ENCODE measurements at regions not wholly inside any gene's neighbourhood (a gene's known extent, or its start where the extent isn't known, plus 50 kb on each side); places are given as distances from the start of the nearest gene placed in this dataset.
A peak's percentile ranks its signal among the peaks of the same experiment; 100 is the strongest.
"Not testable (repeated sequence)": the region's sequence is repeated elsewhere in the genome, so short reads cannot be mapped to it uniquely, and the experiment has no call there.

GRCh38 chr6:126672649-126673048 is 332.7 kb downstream of the CENPW start:
- RAD21 ChIA-PET (ENCODE audit: unreplicated experiment) = no interaction called here
- BruUV-seq (replicated peaks) = no TSS peak

GRCh38 chr6:126673749-126674148 is 333.8 kb downstream of the CENPW start:
- ATAC-seq; H3K9ac ChIP-seq (ENCODE audit: control insufficient read depth, insufficient read depth, low read length); FAIRE-seq; H3K4me2 ChIP-seq (ENCODE audit: control insufficient read depth, insufficient read depth); DNase-seq (ENCODE audit: low read depth, low spot score); H3K4me1 ChIP-seq (ENCODE audit: control insufficient read depth, insufficient read depth, low read length); H3K27me3 ChIP-seq (replicated peaks in 1 of 2; ENCODE audit: control insufficient read depth in 2 of 2, insufficient read depth in 2 of 2, low read length in 1 of 2); H3K4me3 ChIP-seq; POLR2A ChIA-PET; H3K9me3 ChIP-seq (replicated peaks; ENCODE audit: control insufficient read depth, insufficient read depth, low read length); H3K36me3 ChIP-seq (ENCODE audit: control insufficient read depth in 2 of 2, insufficient read depth in 2 of 2, low read length in 1 of 2); H3K27ac ChIP-seq (ENCODE audit: control insufficient read depth, insufficient read depth); H3K79me2 ChIP-seq (ENCODE audit: control insufficient read depth, insufficient read depth, low read length); BruUV-seq (replicated peaks); H2AFZ ChIP-seq (ENCODE audit: control insufficient read depth, low read depth, low read length); H4K20me1 ChIP-seq (ENCODE audit: control insufficient read depth, insufficient read depth); intact Hi-C loops (cut with micrococcal nuclease; ENCODE audit: unreplicated experiment); RAD21 ChIA-PET (ENCODE audit: unreplicated experiment); SMC1A ChIA-PET (ENCODE audit: uncharacterized antibody, unreplicated experiment): not testable (repeated sequence)
- in situ Hi-C loops (cut with MboI) = loop anchor here (25.0 kb wide), 1 partner anchor 661 kb away; no protein-coding TSS in a partner anchor
- 87% methylated on average over 13 of the region's 13 CpGs for WGBS (ENCODE audit: insufficient coverage, insufficient replicate concordance, low lambda C conversion rate, missing lambda C conversion rate)
- CTCF ChIA-PET = interaction anchor here (0.6 kb wide), 1 partner anchor 15 kb away, joined by 3 read pairs; no protein-coding TSS in a partner anchor

More at GRCh38 chr6:126672649-126673048, 332.7 kb downstream of the CENPW start:
- TF ChIP-seq BCL3 (IDR thresholded peaks at IDR 0.05; ENCODE audit: borderline replicate concordance, insufficient read depth, low read depth, low read length, poor library complexity, severe bottlenecking) (no peak), MEF2B (IDR thresholded peaks at IDR 0.05; ENCODE audit: partially characterized antibody, poor library complexity, severe bottlenecking) (peak; percentile 15), MTA2 (IDR thresholded peaks at IDR 0.05; ENCODE audit: low read depth) (peak; percentile 36; the same call in 1 of the 2 replicates)
- no peaks in the 10 kb centered on the region for H3K36me3 ChIP-seq (ENCODE audit: control insufficient read depth in 2 of 2, insufficient read depth in 2 of 2, low read length in 1 of 2)
- DNase-seq (ENCODE audit: low read depth, low spot score) = no peak
- SMC1A ChIA-PET (ENCODE audit: uncharacterized antibody, unreplicated experiment) = interaction anchor here (1.0 to 1.2 kb wide), 2 partner anchors 16 to 23 kb away, joined by 4 to 10 read pairs; no protein-coding TSS in a partner anchor
- ATAC-seq = peak; percentile 88
- in situ Hi-C loops (cut with MboI) = loop anchor here (25.0 kb wide), 1 partner anchor 660 kb away; no protein-coding TSS in a partner anchor
- H3K27ac ChIP-seq (ENCODE audit: control insufficient read depth, insufficient read depth) = no peak overlapping the region
- no peak for FAIRE-seq
- POLR2A ChIA-PET = no interaction called here
- H3K27me3 ChIP-seq (replicated peaks in 1 of 2; ENCODE audit: control insufficient read depth in 2 of 2, insufficient read depth in 2 of 2, low read length in 1 of 2) = no peaks in the 10 kb centered on the region
- no peaks in the 10 kb centered on the region for H4K20me1 ChIP-seq (ENCODE audit: control insufficient read depth, insufficient read depth)
- H3K4me2 ChIP-seq (ENCODE audit: control insufficient read depth, insufficient read depth) = peak overlapping the region; percentile 33; the same call in 1 of the 2 replicates
- H3K9ac ChIP-seq (ENCODE audit: control insufficient read depth, insufficient read depth, low read length) = no peak overlapping the region
- 0 out of 2 replicates have a peak, but pooled peaks cover 5% of the 10 kb centered on the region for H3K4me1 ChIP-seq (ENCODE audit: control insufficient read depth, insufficient read depth, low read length)
- no peak overlapping the region for H3K4me3 ChIP-seq
- H3K9me3 ChIP-seq (replicated peaks; ENCODE audit: control insufficient read depth, insufficient read depth, low read length) = no peaks in the 10 kb centered on the region
- CTCF ChIA-PET = no interaction called here
- no peaks in the 10 kb centered on the region for H3K79me2 ChIP-seq (ENCODE audit: control insufficient read depth, insufficient read depth, low read length)
- intact Hi-C loops (cut with micrococcal nuclease; ENCODE audit: unreplicated experiment) = no loop called here
- 0% methylated on average over 1 of the region's 1 CpG for WGBS (ENCODE audit: insufficient coverage, insufficient replicate concordance, low lambda C conversion rate, missing lambda C conversion rate)
- peak overlapping the region; percentile 65 for H2AFZ ChIP-seq (ENCODE audit: control insufficient read depth, low read depth, low read length)

Measured in GM12878 (cell line).